ENCODE measurements at regions not wholly inside any gene's neighbourhood (a gene's known extent, or its start where the extent isn't known, plus 50 kb on each side); places are given as distances from the start of the nearest gene placed in this dataset.

DNA sequence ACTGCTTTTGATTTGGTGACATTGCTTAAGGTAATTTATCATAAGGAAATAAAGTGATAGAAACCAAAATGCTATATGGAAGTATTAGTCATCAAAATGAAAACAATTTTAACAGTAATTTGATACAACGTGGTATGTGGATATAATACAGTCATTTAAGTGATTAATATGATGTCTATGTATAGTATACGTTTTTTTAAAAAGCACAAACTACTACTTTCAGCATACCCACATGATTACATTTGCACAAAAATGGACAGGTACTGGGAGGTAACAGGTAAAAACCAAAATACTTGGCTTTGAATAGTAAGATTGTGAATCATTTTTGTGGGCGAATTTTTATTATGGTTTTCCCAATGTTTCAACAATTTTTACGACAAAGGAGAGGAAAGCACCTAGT, 97.6 kb downstream of the OGFRL1 start:
- H3K4me2 ChIP-seq (ENCODE audit: low read length), result no peak overlapping the region
- no peak overlapping the region for H3K9ac ChIP-seq (ENCODE audit: low read length)
- TF ChIP-seq EZH2phosphoT487 (IDR thresholded peaks at IDR 0.05; ENCODE audit: low read depth), result no peak
- TF ChIP-seq, protein P1, sequence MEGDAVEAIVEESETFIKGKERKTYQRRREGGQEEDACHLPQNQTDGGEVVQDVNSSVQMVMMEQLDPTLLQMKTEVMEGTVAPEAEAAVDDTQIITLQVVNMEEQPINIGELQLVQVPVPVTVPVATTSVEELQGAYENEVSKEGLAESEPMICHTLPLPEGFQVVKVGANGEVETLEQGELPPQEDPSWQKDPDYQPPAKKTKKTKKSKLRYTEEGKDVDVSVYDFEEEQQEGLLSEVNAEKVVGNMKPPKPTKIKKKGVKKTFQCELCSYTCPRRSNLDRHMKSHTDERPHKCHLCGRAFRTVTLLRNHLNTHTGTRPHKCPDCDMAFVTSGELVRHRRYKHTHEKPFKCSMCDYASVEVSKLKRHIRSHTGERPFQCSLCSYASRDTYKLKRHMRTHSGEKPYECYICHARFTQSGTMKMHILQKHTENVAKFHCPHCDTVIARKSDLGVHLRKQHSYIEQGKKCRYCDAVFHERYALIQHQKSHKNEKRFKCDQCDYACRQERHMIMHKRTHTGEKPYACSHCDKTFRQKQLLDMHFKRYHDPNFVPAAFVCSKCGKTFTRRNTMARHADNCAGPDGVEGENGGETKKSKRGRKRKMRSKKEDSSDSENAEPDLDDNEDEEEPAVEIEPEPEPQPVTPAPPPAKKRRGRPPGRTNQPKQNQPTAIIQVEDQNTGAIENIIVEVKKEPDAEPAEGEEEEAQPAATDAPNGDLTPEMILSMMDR (IDR thresholded peaks at IDR 0.05; ENCODE audit: low read depth, low read length), result no peak
- H3K79me2 ChIP-seq (ENCODE audit: low read length), result no peaks in the 10 kb centered on the region
- no peaks in the 10 kb centered on the region for H3K27me3 ChIP-seq (ENCODE audit: low read depth, low read length)
- H4K20me1 ChIP-seq (ENCODE audit: insufficient read depth, low read length), result no peaks in the 10 kb centered on the region
- H3K27ac ChIP-seq (ENCODE audit: low read length), result no peak overlapping the region
- no peak overlapping the region for H3K4me3 ChIP-seq (ENCODE audit: low read length)
- no peak overlapping the region for H2AFZ ChIP-seq (ENCODE audit: low read depth, low read length)
- H3K4me1 ChIP-seq (ENCODE audit: low read length), result peaks cover 9% of the 10 kb centered on the region; the same call in 1 of the 2 replicates
- no peaks in the 10 kb centered on the region for H3K36me3 ChIP-seq (replicated peaks; ENCODE audit: low read depth, low read length)
- no peaks in the 10 kb centered on the region for H3K9me3 ChIP-seq (ENCODE audit: insufficient read depth, low read length)

DNA sequence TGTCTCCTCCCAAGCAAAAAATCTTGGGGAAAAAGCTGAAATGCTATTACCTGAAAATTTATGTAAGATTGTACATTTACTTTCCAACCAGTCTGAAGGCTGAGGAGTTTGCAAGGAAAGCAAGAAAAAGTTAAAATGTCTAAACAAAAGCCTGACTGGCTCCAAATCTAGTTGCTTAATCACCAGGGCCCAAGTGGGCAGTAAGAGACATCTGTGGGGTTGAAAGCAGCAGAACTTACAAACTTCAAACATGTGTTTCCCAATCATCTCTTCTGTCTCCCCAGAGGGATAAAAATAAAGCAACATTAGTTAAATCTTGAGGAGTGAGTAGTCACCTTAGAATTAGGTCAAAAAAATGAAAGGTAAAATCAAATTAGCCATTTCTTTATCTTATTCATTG, 98.6 kb downstream of the OGFRL1 start:
- H3K27me3 ChIP-seq (ENCODE audit: low read depth, low read length), result 0 out of 2 replicates have a peak, but pooled peaks cover 3% of the 10 kb centered on the region
- no peak overlapping the region for H3K4me2 ChIP-seq (ENCODE audit: low read length)
- no peaks in the 10 kb centered on the region for H4K20me1 ChIP-seq (ENCODE audit: insufficient read depth, low read length)
- no peak overlapping the region for H3K4me3 ChIP-seq (ENCODE audit: low read length)
- TF ChIP-seq, protein P1 (IDR thresholded peaks at IDR 0.05; ENCODE audit: low read depth, low read length), result no peak
- TF ChIP-seq EZH2phosphoT487 (IDR thresholded peaks at IDR 0.05; ENCODE audit: low read depth), result no peak
- no peak overlapping the region for H3K9ac ChIP-seq (ENCODE audit: low read length)
- no peak overlapping the region for H3K27ac ChIP-seq (ENCODE audit: low read length)
- peaks cover 9% of the 10 kb centered on the region; the same call in 1 of the 2 replicates for H3K4me1 ChIP-seq (ENCODE audit: low read length)
- H3K79me2 ChIP-seq (ENCODE audit: low read length), result no peaks in the 10 kb centered on the region
- H3K36me3 ChIP-seq (replicated peaks; ENCODE audit: low read depth, low read length), result no peaks in the 10 kb centered on the region
- no peak overlapping the region for H2AFZ ChIP-seq (ENCODE audit: low read depth, low read length)
- H3K9me3 ChIP-seq (ENCODE audit: insufficient read depth, low read length), result no peaks in the 10 kb centered on the region

DNA sequence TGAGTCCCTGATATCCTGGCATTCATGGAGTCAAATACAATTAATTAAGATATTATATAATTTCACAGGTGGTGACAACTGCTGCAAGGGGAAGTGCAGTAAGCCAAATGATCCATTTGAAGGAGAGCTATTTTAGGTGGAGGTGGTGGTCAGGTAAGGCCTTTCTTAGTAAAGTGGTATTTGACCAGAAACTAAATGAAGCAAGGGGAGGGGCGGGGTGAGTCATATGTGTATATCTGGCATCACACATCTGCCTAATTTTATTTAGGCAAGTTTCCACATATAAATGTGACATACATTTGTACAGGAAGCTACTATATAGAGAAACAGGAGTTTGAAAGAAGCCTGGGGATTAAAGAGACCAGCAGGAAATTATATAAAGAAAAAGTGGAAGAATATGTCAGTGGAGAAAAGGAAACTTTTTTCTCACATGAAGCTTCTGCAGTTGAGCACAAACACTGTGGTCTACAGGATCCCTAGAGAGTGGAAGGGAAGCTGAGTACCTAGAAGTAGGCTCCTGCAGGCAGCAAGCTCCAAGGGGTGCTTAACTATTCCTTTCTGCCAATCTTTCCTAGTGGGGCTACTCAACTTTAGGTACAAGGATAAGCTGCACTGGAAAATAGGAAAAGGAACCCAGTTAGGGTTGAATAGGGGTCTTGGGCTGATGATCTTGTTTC, 99.6 kb downstream of the OGFRL1 start:
- no peak overlapping the region for H3K4me2 ChIP-seq (ENCODE audit: low read length)
- H3K36me3 ChIP-seq (replicated peaks; ENCODE audit: low read depth, low read length), result no peaks in the 10 kb centered on the region
- H3K27ac ChIP-seq (ENCODE audit: low read length), result no peak overlapping the region
- peaks cover 9% of the 10 kb centered on the region; the same call in 1 of the 2 replicates for H3K4me1 ChIP-seq (ENCODE audit: low read length)
- 0 out of 2 replicates have a peak, but pooled peaks cover 3% of the 10 kb centered on the region for H3K27me3 ChIP-seq (ENCODE audit: low read depth, low read length)
- H4K20me1 ChIP-seq (ENCODE audit: insufficient read depth, low read length), result no peaks in the 10 kb centered on the region
- no peak overlapping the region for H3K9ac ChIP-seq (ENCODE audit: low read length)
- H2AFZ ChIP-seq (ENCODE audit: low read depth, low read length), result no peak overlapping the region
- TF ChIP-seq EZH2phosphoT487 (IDR thresholded peaks at IDR 0.05; ENCODE audit: low read depth), result no peak
- TF ChIP-seq, protein P1 (IDR thresholded peaks at IDR 0.05; ENCODE audit: low read depth, low read length), result no peak
- no peak overlapping the region for H3K4me3 ChIP-seq (ENCODE audit: low read length)
- no peaks in the 10 kb centered on the region for H3K9me3 ChIP-seq (ENCODE audit: insufficient read depth, low read length)
- H3K79me2 ChIP-seq (ENCODE audit: low read length), result no peaks in the 10 kb centered on the region

DNA sequence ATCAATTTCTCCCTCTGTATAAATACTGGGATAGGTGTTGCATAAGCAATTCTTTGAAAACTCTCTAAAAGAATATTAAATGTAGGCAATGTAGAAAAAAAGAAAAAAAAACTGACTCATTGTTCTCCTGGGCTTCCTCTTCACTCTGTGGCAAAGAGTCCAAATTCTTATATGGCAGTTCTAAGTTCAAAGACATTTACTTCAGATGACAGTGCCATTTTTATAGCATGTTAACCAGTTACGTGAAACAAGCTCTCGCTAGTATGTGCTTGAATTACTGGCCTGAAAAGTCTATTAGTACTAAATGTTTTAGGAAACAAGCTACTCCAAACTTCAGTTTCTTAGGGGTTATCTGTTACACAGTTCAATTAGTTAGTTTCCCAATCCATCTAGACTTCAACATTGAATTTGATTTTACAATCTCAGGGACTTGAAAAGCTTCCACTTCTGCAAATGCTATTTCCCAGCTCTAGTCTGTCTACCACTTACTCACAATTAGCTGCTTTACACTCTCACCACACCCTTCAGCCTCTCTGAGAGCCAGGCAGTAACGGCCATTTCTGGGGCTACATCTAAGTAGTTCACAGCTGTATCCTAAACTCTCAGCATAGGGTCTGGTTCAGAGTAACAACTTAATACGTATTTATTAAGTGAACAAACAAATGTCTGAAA, 100.4 kb downstream of the OGFRL1 start:
- Histone ChIP-seq H3K79me2 (ENCODE audit: low read length) (no peaks in the 10 kb centered on the region), H3K36me3 (replicated peaks; ENCODE audit: low read depth, low read length) (no peaks in the 10 kb centered on the region), H3K9me3 (ENCODE audit: insufficient read depth, low read length) (no peaks in the 10 kb centered on the region), H3K27me3 (ENCODE audit: low read depth, low read length) (0 out of 2 replicates have a peak, but pooled peaks cover 3% of the 10 kb centered on the region), H3K4me2 (ENCODE audit: low read length) (no peak overlapping the region), H2AFZ (ENCODE audit: low read depth, low read length) (no peak overlapping the region), H4K20me1 (ENCODE audit: insufficient read depth, low read length) (no peaks in the 10 kb centered on the region), H3K27ac (ENCODE audit: low read length) (no peak overlapping the region), H3K9ac (ENCODE audit: low read length) (no peak overlapping the region), H3K4me1 (ENCODE audit: low read length) (peaks cover 9% of the 10 kb centered on the region; the same call in 1 of the 2 replicates), H3K4me3 (ENCODE audit: low read length) (no peak overlapping the region)
- TF ChIP-seq EZH2phosphoT487 (IDR thresholded peaks at IDR 0.05; ENCODE audit: low read depth), result no peak
- TF ChIP-seq, protein P1 (IDR thresholded peaks at IDR 0.05; ENCODE audit: low read depth, low read length), result no peak
